ENCODE measurements at regions not wholly inside any gene's neighbourhood (a gene's known extent, or its start where the extent isn't known, plus 50 kb on each side); places are given as distances from the start of the nearest gene placed in this dataset.
"Not testable (repeated sequence)": the region's sequence is repeated elsewhere in the genome, so short reads cannot be mapped to it uniquely, and the experiment has no call there.

DNA sequence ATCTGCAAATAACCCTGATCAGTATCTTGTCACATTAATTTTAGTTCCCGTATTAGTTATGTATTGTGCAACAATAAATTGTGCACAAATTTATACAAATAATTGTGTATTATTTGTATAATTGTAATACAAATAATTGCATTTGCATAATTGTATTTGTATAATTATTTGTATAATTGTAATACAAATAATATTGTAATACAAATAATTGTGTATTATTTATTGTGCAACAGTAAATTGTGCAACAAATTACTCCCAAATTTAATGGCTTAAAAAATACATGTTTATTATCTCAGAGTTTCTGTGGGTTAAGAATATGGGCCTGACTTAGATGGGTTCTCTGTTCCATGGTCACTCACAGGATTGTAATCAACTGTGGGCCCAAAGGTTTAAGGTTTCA is 86.2 kb upstream of the SAMSN1 start:
- Histone ChIP-seq H3K9me2 (replicated peaks; ENCODE audit: low read length) (no peaks in the 10 kb centered on the region), H3F3A (ENCODE audit: low read length, unreplicated experiment) (no peaks in the 10 kb centered on the region), H3K4me3 (ENCODE audit: low read length) (no peak overlapping the region), H3K4me2 (ENCODE audit: low read length) (no peak overlapping the region), H3K4me1 (ENCODE audit: insufficient read depth, low read length) (no peaks in the 10 kb centered on the region), H3K79me2 (ENCODE audit: low read length) (no peaks in the 10 kb centered on the region), H2AFZ (ENCODE audit: low read length) (no peak overlapping the region), H3K27me3 (ENCODE audit: low read length) (no peaks in the 10 kb centered on the region), H3K9ac (ENCODE audit: low read length) (no peak overlapping the region), H3K27ac (ENCODE audit: low read length) (no peak overlapping the region), H3K9me3 (ENCODE audit: low read length) (no peaks in the 10 kb centered on the region), H4K20me1 (ENCODE audit: low read length) (no peaks in the 10 kb centered on the region), H3K36me3 (ENCODE audit: low read depth, low read length) (no peaks in the 10 kb centered on the region)
- DNase-seq (no peak), ATAC-seq (no peak)
- TF ChIP-seq, protein P1, sequence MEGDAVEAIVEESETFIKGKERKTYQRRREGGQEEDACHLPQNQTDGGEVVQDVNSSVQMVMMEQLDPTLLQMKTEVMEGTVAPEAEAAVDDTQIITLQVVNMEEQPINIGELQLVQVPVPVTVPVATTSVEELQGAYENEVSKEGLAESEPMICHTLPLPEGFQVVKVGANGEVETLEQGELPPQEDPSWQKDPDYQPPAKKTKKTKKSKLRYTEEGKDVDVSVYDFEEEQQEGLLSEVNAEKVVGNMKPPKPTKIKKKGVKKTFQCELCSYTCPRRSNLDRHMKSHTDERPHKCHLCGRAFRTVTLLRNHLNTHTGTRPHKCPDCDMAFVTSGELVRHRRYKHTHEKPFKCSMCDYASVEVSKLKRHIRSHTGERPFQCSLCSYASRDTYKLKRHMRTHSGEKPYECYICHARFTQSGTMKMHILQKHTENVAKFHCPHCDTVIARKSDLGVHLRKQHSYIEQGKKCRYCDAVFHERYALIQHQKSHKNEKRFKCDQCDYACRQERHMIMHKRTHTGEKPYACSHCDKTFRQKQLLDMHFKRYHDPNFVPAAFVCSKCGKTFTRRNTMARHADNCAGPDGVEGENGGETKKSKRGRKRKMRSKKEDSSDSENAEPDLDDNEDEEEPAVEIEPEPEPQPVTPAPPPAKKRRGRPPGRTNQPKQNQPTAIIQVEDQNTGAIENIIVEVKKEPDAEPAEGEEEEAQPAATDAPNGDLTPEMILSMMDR (conservative IDR thresholded peaks at IDR 0.05; ENCODE audit: low read depth, low read length), result no peak
- TF ChIP-seq EZH2phosphoT487 (IDR thresholded peaks at IDR 0.05; ENCODE audit: borderline replicate concordance, low read length), result no peak
- TF ChIP-seq EZH2 (IDR thresholded peaks at IDR 0.05; ENCODE audit: low read length, unreplicated experiment), result no peak
- ChIA-PET CTCF (no interaction called here), POLR2A (ENCODE audit: unreplicated experiment) (no interaction called here)
- intact Hi-C loops (cut with micrococcal nuclease), result no loop called here
- no TSS peak for BruUV-seq (replicated peaks)

DNA sequence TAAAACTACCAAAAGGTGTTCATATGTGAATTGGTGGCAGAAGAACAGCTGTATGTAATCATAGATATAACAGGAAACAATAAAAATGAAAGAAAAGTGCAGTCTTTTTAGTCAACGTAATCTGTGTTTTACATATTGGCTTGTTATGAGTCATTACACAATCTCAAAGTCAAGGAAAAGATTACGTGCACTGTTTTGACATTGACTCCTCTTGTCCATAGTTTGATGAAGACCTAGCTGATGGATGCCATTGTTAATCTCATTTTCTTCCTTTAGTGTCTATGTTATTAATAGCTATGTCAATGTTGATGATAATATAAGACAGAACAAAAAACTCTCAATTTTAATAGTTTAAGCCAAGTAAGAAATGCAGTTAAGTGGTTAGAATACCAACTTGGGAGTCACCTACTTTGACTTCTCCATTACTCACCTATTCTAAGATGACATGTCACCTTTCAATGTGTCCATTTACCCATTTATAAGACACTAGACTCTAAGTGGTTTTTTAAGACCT is 84.5 kb upstream of the SAMSN1 start:
- intact Hi-C loops (cut with micrococcal nuclease), result no loop called here
- ChIA-PET CTCF (no interaction called here), POLR2A (ENCODE audit: unreplicated experiment) (no interaction called here)
- Histone ChIP-seq H3K27ac (ENCODE audit: low read length) (no peak overlapping the region), H3K4me1 (ENCODE audit: insufficient read depth, low read length) (no peaks in the 10 kb centered on the region), H3F3A (ENCODE audit: low read length, unreplicated experiment) (no peaks in the 10 kb centered on the region), H3K36me3 (ENCODE audit: low read depth, low read length) (no peaks in the 10 kb centered on the region), H3K79me2 (ENCODE audit: low read length) (no peaks in the 10 kb centered on the region), H2AFZ (ENCODE audit: low read length) (no peak overlapping the region), H3K4me3 (ENCODE audit: low read length) (no peak overlapping the region), H3K9me3 (ENCODE audit: low read length) (no peaks in the 10 kb centered on the region), H3K27me3 (ENCODE audit: low read length) (no peaks in the 10 kb centered on the region), H4K20me1 (ENCODE audit: low read length) (no peaks in the 10 kb centered on the region), H3K4me2 (ENCODE audit: low read length) (no peak overlapping the region), H3K9me2 (replicated peaks; ENCODE audit: low read length) (no peaks in the 10 kb centered on the region), H3K9ac (ENCODE audit: low read length) (no peak overlapping the region)
- BruUV-seq (replicated peaks), result no TSS peak
- peak; percentile 21 for DNase-seq
- TF ChIP-seq, protein P1 (conservative IDR thresholded peaks at IDR 0.05; ENCODE audit: low read depth, low read length), result no peak
- no peak for TF ChIP-seq EZH2phosphoT487 (IDR thresholded peaks at IDR 0.05; ENCODE audit: borderline replicate concordance, low read length)
- no peak for ATAC-seq

DNA sequence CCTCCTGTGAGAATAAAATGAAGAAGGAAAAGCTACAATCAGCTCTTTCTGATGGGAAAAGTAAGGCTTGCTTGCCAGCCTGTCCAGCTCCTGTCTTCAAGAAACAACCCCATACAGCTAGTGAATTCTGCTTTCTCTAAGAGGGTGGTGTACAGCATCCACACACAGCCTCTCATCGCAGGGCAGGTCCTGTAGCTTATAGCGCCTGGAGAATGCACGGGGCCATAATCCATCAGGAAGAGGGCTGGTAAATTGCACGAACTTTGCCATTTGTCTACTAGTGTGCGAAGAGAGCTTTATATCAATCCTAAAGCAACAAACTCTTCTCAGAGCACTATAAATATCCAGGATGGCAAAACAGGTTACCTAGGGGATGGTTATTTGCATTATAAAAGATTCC is 83.3 kb upstream of the SAMSN1 start:
- Histone ChIP-seq H3K27ac (ENCODE audit: low read length) (no peak overlapping the region), H3K4me1 (ENCODE audit: insufficient read depth, low read length) (no peaks in the 10 kb centered on the region), H2AFZ (ENCODE audit: low read length) (no peak overlapping the region), H3K27me3 (ENCODE audit: low read length) (no peaks in the 10 kb centered on the region), H3K4me2 (ENCODE audit: low read length) (no peak overlapping the region), H3K4me3 (ENCODE audit: low read length) (no peak overlapping the region), H3K79me2 (ENCODE audit: low read length) (no peaks in the 10 kb centered on the region), H3K36me3 (ENCODE audit: low read depth, low read length) (no peaks in the 10 kb centered on the region), H3K9me2 (replicated peaks; ENCODE audit: low read length) (no peaks in the 10 kb centered on the region), H3F3A (ENCODE audit: low read length, unreplicated experiment) (no peaks in the 10 kb centered on the region), H3K9me3 (ENCODE audit: low read length) (no peaks in the 10 kb centered on the region), H4K20me1 (ENCODE audit: low read length) (no peaks in the 10 kb centered on the region), H3K9ac (ENCODE audit: low read length) (no peak overlapping the region)
- no peak for TF ChIP-seq EZH2 (IDR thresholded peaks at IDR 0.05; ENCODE audit: low read length, unreplicated experiment)
- intact Hi-C loops (cut with micrococcal nuclease), result no loop called here
- ATAC-seq (no peak), DNase-seq (no peak)
- BruUV-seq (replicated peaks), result no TSS peak
- ChIA-PET POLR2A (ENCODE audit: unreplicated experiment) (interaction anchor here (0.6 kb wide), 1 partner anchor 164 kb away, joined by 3 read pairs; no protein-coding TSS in a partner anchor), CTCF (no interaction called here)

DNA sequence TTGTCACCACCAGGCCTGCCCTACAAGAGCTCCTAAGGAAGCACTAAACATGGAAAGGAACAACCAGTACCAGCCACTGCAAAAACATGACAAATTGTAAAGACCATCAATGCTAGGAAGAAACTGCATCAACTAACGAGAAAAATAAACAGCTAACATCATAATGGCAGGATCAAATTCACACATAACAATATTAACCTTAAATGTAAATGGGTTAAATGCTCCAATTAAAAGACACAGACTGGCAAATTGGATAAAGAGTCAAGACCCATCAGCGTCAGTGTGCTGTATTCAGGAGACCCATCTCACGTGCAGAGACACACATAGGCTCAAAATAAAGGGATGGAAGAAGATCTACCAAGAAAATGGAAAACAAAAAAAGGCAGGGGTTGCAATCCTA is 77.0 kb upstream of the SAMSN1 start:
- H3K36me3 ChIP-seq (ENCODE audit: low read depth, low read length); H3K9me3 ChIP-seq (ENCODE audit: low read length); H3K27ac ChIP-seq (ENCODE audit: low read length); DNase-seq; H4K20me1 ChIP-seq (ENCODE audit: low read length); H3K4me3 ChIP-seq (ENCODE audit: low read length); H3F3A ChIP-seq (ENCODE audit: low read length, unreplicated experiment); POLR2A ChIA-PET (ENCODE audit: unreplicated experiment); H3K4me1 ChIP-seq (ENCODE audit: insufficient read depth, low read length); BruUV-seq (replicated peaks); H2AFZ ChIP-seq (ENCODE audit: low read length); H3K9me2 ChIP-seq (replicated peaks; ENCODE audit: low read length); H3K4me2 ChIP-seq (ENCODE audit: low read length); CTCF ChIA-PET; H3K79me2 ChIP-seq (ENCODE audit: low read length); H3K27me3 ChIP-seq (ENCODE audit: low read length); H3K9ac ChIP-seq (ENCODE audit: low read length); ATAC-seq; intact Hi-C loops (cut with micrococcal nuclease): not testable (repeated sequence)
